ENCODE measurements at regions not wholly inside any gene's neighbourhood (a gene's known extent, or its start where the extent isn't known, plus 50 kb on each side); places are given as distances from the start of the nearest gene placed in this dataset.

DNA sequence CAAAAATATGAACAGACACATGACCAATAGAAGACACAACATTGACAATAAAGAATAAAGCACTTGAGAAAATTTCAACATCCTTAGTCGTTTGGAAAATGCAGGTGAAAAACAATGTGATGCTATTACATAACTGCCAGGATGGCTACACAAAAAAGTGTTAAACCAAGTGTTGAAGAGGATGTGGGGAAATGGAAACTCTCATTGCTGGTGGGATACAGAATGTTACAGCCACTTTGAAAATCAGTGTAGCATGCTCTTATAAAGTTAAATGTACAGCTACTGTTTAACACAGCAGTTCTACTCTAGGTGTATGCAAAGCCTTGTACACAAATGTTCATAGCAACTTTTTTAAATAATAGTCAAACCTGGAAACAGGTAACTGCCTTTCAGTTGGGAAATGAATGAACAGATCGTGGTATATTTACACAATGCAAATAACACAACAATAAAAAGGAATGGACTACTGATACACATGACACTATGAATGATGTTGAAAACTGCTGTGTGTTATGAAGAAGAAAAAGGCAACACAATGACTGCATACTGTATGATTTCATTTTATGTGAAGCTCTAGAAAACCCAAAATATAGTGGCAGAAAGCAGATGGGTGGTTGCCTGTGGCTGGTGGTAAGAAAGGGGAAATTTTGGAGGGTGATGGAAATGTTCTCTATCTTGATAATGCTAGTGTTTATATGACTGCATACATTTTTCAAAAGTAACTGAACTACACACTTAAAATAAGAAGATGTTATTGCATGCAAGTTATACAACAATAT is 102.2 kb upstream of the VIPR2 start:
- no peak overlapping the region for H3K4me3 Mint-ChIP-seq

DNA sequence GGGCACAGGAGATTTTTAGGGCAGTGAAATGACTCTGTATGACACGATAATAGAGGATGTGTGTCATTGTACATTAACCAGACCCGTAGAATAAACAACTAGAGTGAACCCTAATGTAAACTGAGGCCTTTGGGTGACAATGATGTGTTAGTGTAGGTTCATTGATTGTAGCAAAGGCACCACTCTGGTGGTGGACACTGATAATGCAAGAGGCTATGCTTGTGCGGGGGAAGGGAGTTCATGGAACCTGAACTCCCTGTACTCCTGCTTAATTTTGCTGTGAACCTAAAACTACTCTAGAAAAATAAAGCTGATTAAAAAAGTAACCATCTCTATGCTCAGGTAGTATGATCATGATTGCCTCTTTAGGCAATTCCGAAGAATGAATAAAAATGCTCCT is 96.3 kb upstream of the VIPR2 start:
- Mint-ChIP-seq H3K36me3 (ENCODE audit: low read depth) (no peaks in the 10 kb centered on the region), H3K27ac (no peak overlapping the region), H3K4me3 (no peak overlapping the region), H3K4me1 (no peaks in the 10 kb centered on the region), H3K9me3 (no peaks in the 10 kb centered on the region), H3K27me3 (peaks cover 22% of the 10 kb centered on the region)
- POLR2A ChIA-PET: no interaction called here
- CTCF ChIA-PET: no interaction called here
- no peak for DNase-seq

More for the DNA sequence above, 102.2 kb upstream of the VIPR2 start:
- no peak for DNase-seq
- ChIA-PET CTCF (interaction anchor here (1.1 kb wide), 1 partner anchor 31 kb away, joined by 3 read pairs; no protein-coding TSS in a partner anchor), POLR2A (no interaction called here)
- Mint-ChIP-seq H3K4me1 (no peaks in the 10 kb centered on the region), H3K36me3 (ENCODE audit: low read depth) (no peaks in the 10 kb centered on the region), H3K9me3 (no peaks in the 10 kb centered on the region), H3K27me3 (peaks cover 19% of the 10 kb centered on the region), H3K27ac (no peak overlapping the region)

DNA sequence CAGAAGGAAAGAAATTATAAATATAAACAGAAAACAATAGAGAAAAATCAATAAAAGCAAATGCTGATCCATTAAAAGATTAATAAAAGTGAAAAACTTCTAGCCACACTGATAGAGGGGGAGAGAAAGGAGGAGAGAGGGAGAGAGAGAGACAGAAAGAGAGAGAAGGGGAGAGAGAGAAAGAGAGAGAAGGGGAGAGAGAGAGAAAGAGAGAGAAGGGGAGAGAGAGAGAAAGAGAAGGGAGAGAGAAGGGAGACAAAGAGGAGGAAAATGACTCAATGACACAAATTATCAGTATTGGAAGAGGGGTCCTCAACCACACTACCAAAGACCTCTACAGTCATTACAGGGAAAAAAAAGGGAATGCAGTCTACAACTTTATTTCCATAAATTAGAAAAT is 94.4 kb upstream of the VIPR2 start:
- no peaks in the 10 kb centered on the region for H3K9me3 Mint-ChIP-seq
- ChIA-PET CTCF (no interaction called here), POLR2A (no interaction called here)
- H3K36me3 Mint-ChIP-seq (ENCODE audit: low read depth): no peaks in the 10 kb centered on the region
- H3K27me3 Mint-ChIP-seq: peaks cover 16% of the 10 kb centered on the region
- no peak for DNase-seq
- no peak overlapping the region for H3K27ac Mint-ChIP-seq
- H3K4me1 Mint-ChIP-seq: no peaks in the 10 kb centered on the region
- H3K4me3 Mint-ChIP-seq: no peak overlapping the region

DNA sequence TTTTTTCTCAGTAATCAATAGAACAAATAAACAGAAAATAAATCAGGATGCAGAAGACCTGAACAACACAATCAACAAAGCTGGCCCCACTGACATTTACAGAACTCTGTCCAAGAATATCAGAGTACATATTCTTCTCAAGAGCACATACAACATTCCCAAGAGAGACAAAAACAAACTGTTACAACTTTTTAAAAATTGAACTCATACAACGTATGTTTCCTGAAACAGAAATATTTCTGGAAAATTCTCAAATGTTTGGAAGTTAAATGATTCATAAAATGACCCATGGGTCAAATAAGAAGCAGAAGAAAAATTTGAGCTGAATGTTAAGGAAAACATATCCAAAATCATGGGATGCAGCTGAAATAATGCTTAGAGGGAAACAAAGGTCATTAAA is 93.9 kb upstream of the VIPR2 start:
- Mint-ChIP-seq H3K4me3 (no peak overlapping the region), H3K27me3 (peaks cover 14% of the 10 kb centered on the region), H3K27ac (no peak overlapping the region), H3K4me1 (no peaks in the 10 kb centered on the region), H3K36me3 (ENCODE audit: low read depth) (no peaks in the 10 kb centered on the region), H3K9me3 (no peaks in the 10 kb centered on the region)
- ChIA-PET CTCF (no interaction called here), POLR2A (no interaction called here)
- no peak for DNase-seq

DNA sequence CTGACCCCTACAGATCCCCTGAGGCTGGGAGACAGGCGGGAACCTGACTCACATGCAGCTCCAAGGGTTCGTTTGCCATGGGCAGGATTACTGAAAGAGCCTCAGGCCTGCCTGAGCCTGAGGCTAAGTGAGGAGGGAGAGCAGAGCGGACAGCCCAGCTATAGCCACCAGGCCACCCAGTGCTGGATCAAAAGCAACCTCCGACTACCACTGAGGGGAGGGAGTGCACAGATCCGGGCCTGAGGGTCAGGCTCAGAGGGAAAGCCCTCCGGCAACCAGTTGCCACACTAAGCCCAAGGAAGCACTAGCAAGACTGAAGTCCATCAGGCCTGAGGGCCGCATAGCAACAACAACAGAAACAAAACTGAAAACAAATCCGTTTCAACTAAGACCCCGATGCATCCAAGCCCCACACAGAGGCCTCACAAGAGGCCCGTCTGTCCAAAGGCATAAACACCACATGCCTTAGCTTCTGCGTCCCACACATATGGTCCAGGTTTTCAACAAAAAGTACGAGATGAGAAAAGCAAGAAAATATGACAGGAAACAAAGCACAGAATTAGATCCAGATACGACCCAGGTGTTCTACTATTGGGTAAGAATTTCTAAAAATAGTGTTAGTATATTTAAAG is 92.5 kb upstream of the VIPR2 start:
- Mint-ChIP-seq H3K27ac (no peak overlapping the region), H3K9me3 (no peaks in the 10 kb centered on the region), H3K27me3 (peaks cover 14% of the 10 kb centered on the region), H3K36me3 (ENCODE audit: low read depth) (no peaks in the 10 kb centered on the region), H3K4me3 (no peak overlapping the region), H3K4me1 (no peaks in the 10 kb centered on the region)
- no peak for DNase-seq
- POLR2A ChIA-PET: no interaction called here
- CTCF ChIA-PET: no interaction called here

DNA sequence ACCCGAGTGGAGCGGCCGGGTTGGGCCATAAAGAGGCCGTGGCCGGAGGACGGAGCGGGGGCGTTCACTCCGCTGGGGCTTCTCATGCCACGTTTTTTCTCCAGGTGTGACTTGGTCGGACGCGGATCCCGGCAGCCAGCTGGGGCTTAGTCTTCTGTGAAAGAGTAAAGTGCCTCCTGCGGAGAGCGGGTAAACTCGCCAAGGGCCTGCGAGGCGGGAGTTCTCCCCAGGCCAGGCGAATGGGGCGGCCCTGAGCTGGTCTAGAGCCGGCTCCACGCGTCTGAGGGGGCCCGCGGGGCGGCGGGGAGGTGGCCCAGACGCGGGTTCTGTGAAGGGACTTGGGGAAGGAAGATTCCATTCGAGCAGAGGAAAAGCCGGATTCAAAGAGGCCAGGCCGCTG is 86.3 kb upstream of the VIPR2 start:
- H3K36me3 Mint-ChIP-seq (ENCODE audit: low read depth): no peaks in the 10 kb centered on the region
- no peak overlapping the region for H3K4me3 Mint-ChIP-seq
- H3K4me1 Mint-ChIP-seq: no peaks in the 10 kb centered on the region
- no peak overlapping the region for H3K27ac Mint-ChIP-seq
- ChIA-PET POLR2A (no interaction called here), CTCF (no interaction called here)
- H3K9me3 Mint-ChIP-seq: no peaks in the 10 kb centered on the region
- DNase-seq: no peak
- no peaks in the 10 kb centered on the region for H3K27me3 Mint-ChIP-seq

DNA sequence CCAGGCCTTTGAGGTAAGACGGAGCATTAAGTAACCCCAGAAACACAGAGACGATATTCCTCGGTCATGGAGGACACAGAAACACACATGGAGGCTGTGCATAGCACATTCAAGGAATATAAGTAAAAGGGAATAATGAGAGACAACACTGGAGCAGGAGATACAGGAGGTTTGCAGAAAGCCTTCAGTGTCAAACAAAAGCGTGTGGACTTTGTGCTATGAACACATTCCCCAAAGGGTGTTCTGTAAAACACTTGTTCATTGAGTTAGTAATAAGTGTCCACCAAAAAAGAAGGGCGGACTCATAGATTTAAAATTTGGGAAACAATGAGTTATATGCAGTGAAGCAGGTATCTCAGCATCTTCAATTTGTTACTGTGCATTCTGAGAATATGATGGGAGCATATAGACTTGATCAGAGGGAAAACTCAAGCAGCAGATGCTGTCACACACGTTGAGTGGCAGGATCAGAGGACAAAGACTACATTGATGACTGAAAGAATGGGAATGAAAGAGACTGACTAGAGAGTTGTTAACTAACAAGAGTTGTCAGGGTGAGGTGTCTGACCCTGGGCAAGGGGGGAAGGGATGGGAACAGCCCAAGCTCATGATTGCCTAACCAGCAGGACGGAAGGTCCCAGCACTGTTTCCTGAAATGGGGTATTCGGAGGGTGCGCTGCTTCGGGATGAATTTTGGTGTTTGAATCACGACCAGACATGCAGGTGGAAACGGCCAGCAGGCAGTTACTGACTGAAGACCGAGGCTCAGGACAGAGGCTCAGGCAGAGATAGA is 85.2 kb upstream of the VIPR2 start:
- H3K27me3 Mint-ChIP-seq: no peaks in the 10 kb centered on the region
- POLR2A ChIA-PET: no interaction called here

DNA sequence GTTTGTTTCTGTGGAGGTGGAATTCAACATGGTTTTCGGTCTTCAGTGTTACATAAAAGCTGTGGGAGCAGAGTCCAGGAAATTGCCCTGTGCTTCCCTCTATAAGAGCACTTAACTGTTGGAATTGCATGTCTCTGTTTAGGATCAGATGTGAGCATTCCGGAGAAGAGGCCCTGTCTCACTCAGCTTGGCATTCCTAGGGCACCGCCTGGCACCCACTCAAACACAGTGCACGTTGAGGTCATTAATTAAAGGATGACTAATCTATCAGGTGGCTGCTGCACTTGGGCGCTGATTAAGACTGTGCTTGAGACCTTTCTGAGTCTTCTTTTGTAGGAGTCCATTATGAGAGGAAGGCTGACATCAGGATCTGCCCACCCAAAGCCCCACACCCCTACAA is 82.8 kb upstream of the VIPR2 start:
- H3K27me3 Mint-ChIP-seq: no peaks in the 10 kb centered on the region
- no peak overlapping the region for H3K4me3 Mint-ChIP-seq
- ChIA-PET CTCF (interaction anchor here (1.1 kb wide), 1 partner anchor 13 kb away, joined by 3 read pairs; no protein-coding TSS in a partner anchor), POLR2A (no interaction called here)
- no peak overlapping the region for H3K27ac Mint-ChIP-seq
- H3K36me3 Mint-ChIP-seq (ENCODE audit: low read depth): no peaks in the 10 kb centered on the region
- no peaks in the 10 kb centered on the region for H3K4me1 Mint-ChIP-seq
- DNase-seq: no peak
- H3K9me3 Mint-ChIP-seq: no peaks in the 10 kb centered on the region

More for the DNA sequence above, 85.2 kb upstream of the VIPR2 start:
- Mint-ChIP-seq H3K27ac (no peak overlapping the region), H3K36me3 (ENCODE audit: low read depth) (no peaks in the 10 kb centered on the region), H3K4me1 (no peaks in the 10 kb centered on the region), H3K9me3 (no peaks in the 10 kb centered on the region), H3K4me3 (no peak overlapping the region)
- CTCF ChIA-PET: no interaction called here
- DNase-seq: no peak

DNA sequence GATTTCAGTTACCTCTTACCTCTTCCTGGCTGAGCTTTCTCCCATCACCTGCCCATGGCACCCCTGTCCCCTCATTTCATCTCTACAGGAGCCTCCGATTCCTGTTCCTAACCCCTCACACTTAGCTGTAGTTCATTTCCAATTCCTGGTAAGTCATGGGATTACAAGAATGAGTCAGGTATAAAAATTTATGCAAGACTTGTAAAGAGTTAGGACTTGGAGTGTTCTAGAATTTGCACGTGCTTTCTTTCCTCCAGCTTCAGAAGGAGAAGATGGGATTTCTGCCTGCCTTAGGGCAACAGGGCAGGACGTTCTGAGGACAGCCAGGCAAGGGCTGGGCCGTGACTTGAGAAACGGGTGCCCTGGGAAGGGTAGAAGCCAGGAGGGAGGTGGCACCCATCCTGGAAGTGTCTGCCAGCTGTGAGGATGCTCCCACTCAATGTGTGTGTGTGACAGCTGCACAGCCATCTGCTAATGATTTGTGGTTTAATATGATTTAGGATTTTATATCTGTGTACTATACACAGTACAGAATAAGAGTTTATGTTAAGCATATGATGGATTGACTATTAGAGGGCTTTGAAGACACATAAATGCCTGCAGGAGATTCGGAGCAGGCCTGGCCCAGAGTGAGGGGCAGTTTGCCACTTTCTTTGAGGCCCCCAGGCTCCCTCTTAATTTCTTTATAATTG is 81.5 kb upstream of the VIPR2 start:
- H3K27me3 Mint-ChIP-seq: no peaks in the 10 kb centered on the region
- ChIA-PET CTCF (no interaction called here), POLR2A (no interaction called here)
- H3K4me1 Mint-ChIP-seq: no peaks in the 10 kb centered on the region
- no peaks in the 10 kb centered on the region for H3K36me3 Mint-ChIP-seq (ENCODE audit: low read depth)
- no peak overlapping the region for H3K4me3 Mint-ChIP-seq
- no peak overlapping the region for H3K27ac Mint-ChIP-seq
- DNase-seq: no peak
- no peaks in the 10 kb centered on the region for H3K9me3 Mint-ChIP-seq

DNA sequence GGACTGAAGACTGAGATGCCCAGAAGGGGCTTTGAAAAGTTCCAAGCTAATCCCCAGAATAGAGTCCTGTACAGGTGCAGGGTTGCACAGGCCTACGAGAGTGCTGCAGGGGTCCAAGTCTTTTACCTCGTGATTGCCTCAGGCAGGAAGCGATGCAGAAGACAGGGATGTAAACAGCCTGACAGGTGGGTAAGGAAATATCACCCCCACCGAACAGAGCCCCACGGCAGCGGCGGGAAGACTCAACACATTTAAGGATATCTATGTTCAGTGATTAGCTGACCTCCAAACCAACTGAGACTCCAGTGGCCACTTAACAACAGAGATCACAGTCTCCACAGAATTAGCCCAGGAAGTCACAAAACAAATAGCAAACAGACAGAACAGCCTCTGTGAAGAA is 73.9 kb upstream of the VIPR2 start:
- peaks cover 2% of the 10 kb centered on the region for H3K27me3 Mint-ChIP-seq
- CTCF ChIA-PET: interaction anchor here (0.7 to 1.4 kb wide), 2 partner anchors 17 to 67 kb away, joined by 3 read pairs; no protein-coding TSS in a partner anchor
- H3K27ac Mint-ChIP-seq: no peak overlapping the region
- no peaks in the 10 kb centered on the region for H3K4me1 Mint-ChIP-seq
- H3K36me3 Mint-ChIP-seq (ENCODE audit: low read depth): no peaks in the 10 kb centered on the region
- POLR2A ChIA-PET: no interaction called here
- no peak overlapping the region for H3K4me3 Mint-ChIP-seq
- no peaks in the 10 kb centered on the region for H3K9me3 Mint-ChIP-seq
- DNase-seq: no peak

DNA sequence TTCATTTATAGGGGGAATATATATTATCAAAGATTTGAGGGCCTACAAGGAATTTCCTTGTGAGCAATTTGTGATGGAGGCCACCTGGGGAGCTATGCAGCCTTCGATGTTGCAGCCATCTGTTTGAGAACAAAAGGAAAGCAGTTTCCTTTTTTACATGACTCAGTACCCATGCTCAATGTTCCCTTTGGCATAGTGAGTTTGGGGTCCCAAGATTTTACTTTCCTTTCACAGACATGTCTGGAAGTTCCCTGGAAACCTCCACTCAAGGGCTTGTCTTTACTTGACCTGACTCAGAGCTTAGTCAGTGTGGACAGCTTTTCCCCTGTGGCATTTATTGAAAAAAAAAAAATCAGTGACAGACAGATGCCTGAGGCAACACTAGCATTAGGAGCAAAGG is 73.5 kb upstream of the VIPR2 start:
- Mint-ChIP-seq H3K9me3 (no peaks in the 10 kb centered on the region), H3K4me1 (no peaks in the 10 kb centered on the region), H3K27me3 (peaks cover 2% of the 10 kb centered on the region), H3K27ac (no peak overlapping the region), H3K36me3 (ENCODE audit: low read depth) (no peaks in the 10 kb centered on the region), H3K4me3 (no peak overlapping the region)
- DNase-seq: no peak
- ChIA-PET CTCF (interaction anchor here (0.7 to 1.4 kb wide), 2 partner anchors 17 to 68 kb away, joined by 3 read pairs; no protein-coding TSS in a partner anchor), POLR2A (no interaction called here)

DNA sequence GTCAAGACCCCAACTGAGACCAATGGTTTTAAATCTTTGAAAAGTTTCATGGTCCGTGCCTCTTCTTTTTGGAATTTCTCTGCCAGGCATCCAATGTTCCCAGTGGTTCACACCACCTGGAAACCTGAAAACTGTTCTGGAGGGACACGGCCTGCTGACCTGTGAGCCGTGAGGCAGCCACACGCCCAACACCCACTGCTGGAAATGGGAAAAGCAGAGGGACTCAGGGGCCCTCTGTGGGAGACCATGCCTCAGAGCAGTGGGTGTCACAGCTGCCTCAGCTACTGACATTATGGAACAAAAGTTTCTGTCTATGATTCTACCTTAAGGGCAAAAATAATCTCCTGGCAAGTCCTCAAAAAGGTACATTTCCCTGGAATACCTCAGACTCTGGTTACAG is 70.4 kb upstream of the VIPR2 start:
- ChIA-PET POLR2A (no interaction called here), CTCF (interaction anchor here (0.9 to 1.2 kb wide), 2 partner anchors 12 to 28 kb away, joined by 3 read pairs; no protein-coding TSS in a partner anchor)
- no peak overlapping the region for H3K4me3 Mint-ChIP-seq
- H3K27ac Mint-ChIP-seq: no peak overlapping the region
- H3K27me3 Mint-ChIP-seq: no peaks in the 10 kb centered on the region
- DNase-seq: no peak
- no peaks in the 10 kb centered on the region for H3K36me3 Mint-ChIP-seq (ENCODE audit: low read depth)
- H3K9me3 Mint-ChIP-seq: no peaks in the 10 kb centered on the region
- peaks cover 3% of the 10 kb centered on the region for H3K4me1 Mint-ChIP-seq

DNA sequence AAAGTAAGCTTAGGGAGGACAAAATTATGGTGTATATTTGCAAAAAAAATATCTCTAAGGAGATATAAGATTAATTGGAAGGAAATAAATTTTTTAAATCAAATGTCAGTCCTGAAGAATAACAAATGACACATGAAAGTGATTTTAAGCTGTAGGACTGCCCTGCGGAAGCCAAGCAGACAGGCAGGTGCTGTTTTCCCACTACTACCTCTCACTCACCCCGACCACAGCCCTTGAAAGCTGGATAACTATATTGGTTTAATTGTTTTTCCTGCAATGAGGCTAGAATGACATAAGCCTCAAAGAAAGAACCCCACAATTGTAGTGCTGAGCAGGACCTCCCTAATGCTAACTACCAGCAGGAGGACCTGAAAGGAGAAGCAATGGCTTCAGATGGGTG is 68.6 kb upstream of the VIPR2 start:
- DNase-seq: no peak
- CTCF ChIA-PET: no interaction called here
- POLR2A ChIA-PET: no interaction called here
- H3K4me3 Mint-ChIP-seq: no peak overlapping the region
- no peaks in the 10 kb centered on the region for H3K27me3 Mint-ChIP-seq
- no peaks in the 10 kb centered on the region for H3K9me3 Mint-ChIP-seq
- peaks cover 3% of the 10 kb centered on the region for H3K4me1 Mint-ChIP-seq
- no peaks in the 10 kb centered on the region for H3K36me3 Mint-ChIP-seq (ENCODE audit: low read depth)
- no peak overlapping the region for H3K27ac Mint-ChIP-seq

Measured in activated CD4-positive, alpha-beta T cell treated with anti-CD3 and anti-CD28 coated beads, Interleukin-2, amount 10 ng/mL, durations not matched to agents 7 days and 5 days (primary cell).